Lung (tissue), 11 donors: ENCODE measurements at regions not wholly inside any gene's neighbourhood (a gene's known extent, or its start where the extent isn't known, plus 50 kb on each side); places are given as distances from the start of the nearest gene placed in this dataset.

Source experiments
- ATAC-seq: fragments of 200-7000 bp; cut with Tn5 transposase; one replicate; pipeline ENCODE4 v1.9.1; 2020; ENCODE audit warnings: moderate number of reproducible peaks; ENCODE audit not compliant: insufficient read depth, low FRiP score
- DNase-seq, 3 donors: peaks; one replicate each; pipeline ENCODE4 v3.0.0-alpha.2; 2013 to 2017
- H3K27ac ChIP-seq, 2 donors: one replicate each; pipeline ENCODE4 v1.5.1; 2013; ENCODE audit warnings: mild to moderate bottlenecking in 2 of 2, moderate library complexity in 2 of 2, control low read depth in 1 of 2, inconsistent platforms in 1 of 2, low read depth in 1 of 2, low read length in 1 of 2
- H3K27me3 ChIP-seq, 3 donors: one replicate each; pipeline ENCODE4 v1.5.1; 2013; ENCODE audit warnings: low read length in 2 of 3; ENCODE audit not compliant: control insufficient read depth in 3 of 3, insufficient read depth in 3 of 3
- H3K36me3 ChIP-seq, 4 donors: one replicate each; pipeline ENCODE4 v1.5.1; 2013; ENCODE audit warnings: low read length in 4 of 4, mild to moderate bottlenecking in 1 of 4, moderate library complexity in 1 of 4; ENCODE audit not compliant: control insufficient read depth in 4 of 4, insufficient read depth in 4 of 4
- H3K4me1 ChIP-seq, 5 donors: one replicate each; pipeline ENCODE4 v1.5.1; 2013; ENCODE audit warnings: low read length in 5 of 5, mild to moderate bottlenecking in 2 of 5, moderate library complexity in 1 of 5; ENCODE audit not compliant: control insufficient read depth in 5 of 5, insufficient read depth in 5 of 5
- H3K4me3 ChIP-seq: one replicate; pipeline ENCODE4 v1.5.1; 2013; ENCODE audit warnings: mild to moderate bottlenecking, control low read depth, moderate library complexity
- H3K9ac ChIP-seq, 2 donors: one replicate each; pipeline ENCODE4 v1.5.1; 2013; ENCODE audit warnings: low read length in 2 of 2, control low read depth in 1 of 2; ENCODE audit not compliant: insufficient read depth in 1 of 2
- H3K9me3 ChIP-seq, 4 donors: one replicate each; pipeline ENCODE4 v1.5.1; 2013; ENCODE audit warnings: low read length in 3 of 4, mild to moderate bottlenecking in 1 of 4, moderate library complexity in 1 of 4; ENCODE audit not compliant: control insufficient read depth in 4 of 4, insufficient read depth in 3 of 4
- WGBS, 2 donors: extraction: QIAGEN DNeasy Blood & Tissue Kit; methylation state at CpG; one replicate each; pipeline ENCODE4 v1.1.7; 2013; 5-methylcytosine and 5-hydroxymethylcytosine counted together
- TF ChIP-seq, protein P1 (sequence below): IDR thresholded peaks from 2 replicates; pipeline ENCODE4 v1.5.1; 2012; ENCODE audit warnings: mild to moderate bottlenecking; ENCODE audit errors: control extremely low read depth, extremely low read depth
- donor health status: control.
- donor health status: control.
- donor health status: Bipolar disorder and iron deficiency.
- donor health status: healthy.
- donor health status: DM: yes; HTN: yes; CAD: no.

DNA sequence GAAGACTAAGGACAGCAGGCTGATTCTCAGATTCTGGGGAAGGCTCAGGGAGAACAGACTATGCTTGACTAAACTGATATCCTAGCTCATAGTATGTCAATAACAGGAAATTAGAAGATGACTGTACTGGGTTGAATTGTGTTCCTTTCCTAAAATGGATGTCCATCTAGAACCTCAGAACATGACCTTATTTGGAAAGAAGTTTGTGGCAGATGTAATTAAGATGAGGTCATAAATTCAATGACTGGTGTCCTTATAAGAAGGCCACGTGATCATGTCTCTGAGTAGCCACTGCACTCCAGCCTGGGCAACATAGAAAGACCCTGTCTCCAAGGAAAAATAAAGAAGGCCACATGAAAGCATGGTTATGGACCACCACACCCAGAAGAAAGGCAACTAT is 113.9 kb upstream of the STMND1 start:
- H3K4me1 ChIP-seq, result peaks cover 0 to 17% (median 2%) of the 10 kb centered on the region in 5 donors
- no peak for DNase-seq
- H3K9me3 ChIP-seq, result peaks cover 0 to 2% (median 0%) of the 10 kb centered on the region in 4 donors
- no peak overlapping the region for H3K9ac ChIP-seq
- H3K36me3 ChIP-seq, result no peaks in the 10 kb centered on the region
- H3K4me3 ChIP-seq, result no peak overlapping the region
- no peak for ATAC-seq
- 89 to 91% methylated on average over 1 of the region's 1 CpG for WGBS, 2 donors
- TF ChIP-seq, protein P1, sequence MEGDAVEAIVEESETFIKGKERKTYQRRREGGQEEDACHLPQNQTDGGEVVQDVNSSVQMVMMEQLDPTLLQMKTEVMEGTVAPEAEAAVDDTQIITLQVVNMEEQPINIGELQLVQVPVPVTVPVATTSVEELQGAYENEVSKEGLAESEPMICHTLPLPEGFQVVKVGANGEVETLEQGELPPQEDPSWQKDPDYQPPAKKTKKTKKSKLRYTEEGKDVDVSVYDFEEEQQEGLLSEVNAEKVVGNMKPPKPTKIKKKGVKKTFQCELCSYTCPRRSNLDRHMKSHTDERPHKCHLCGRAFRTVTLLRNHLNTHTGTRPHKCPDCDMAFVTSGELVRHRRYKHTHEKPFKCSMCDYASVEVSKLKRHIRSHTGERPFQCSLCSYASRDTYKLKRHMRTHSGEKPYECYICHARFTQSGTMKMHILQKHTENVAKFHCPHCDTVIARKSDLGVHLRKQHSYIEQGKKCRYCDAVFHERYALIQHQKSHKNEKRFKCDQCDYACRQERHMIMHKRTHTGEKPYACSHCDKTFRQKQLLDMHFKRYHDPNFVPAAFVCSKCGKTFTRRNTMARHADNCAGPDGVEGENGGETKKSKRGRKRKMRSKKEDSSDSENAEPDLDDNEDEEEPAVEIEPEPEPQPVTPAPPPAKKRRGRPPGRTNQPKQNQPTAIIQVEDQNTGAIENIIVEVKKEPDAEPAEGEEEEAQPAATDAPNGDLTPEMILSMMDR, result no peak
- no peak overlapping the region for H3K27ac ChIP-seq
- no peaks in the 10 kb centered on the region for H3K27me3 ChIP-seq

DNA sequence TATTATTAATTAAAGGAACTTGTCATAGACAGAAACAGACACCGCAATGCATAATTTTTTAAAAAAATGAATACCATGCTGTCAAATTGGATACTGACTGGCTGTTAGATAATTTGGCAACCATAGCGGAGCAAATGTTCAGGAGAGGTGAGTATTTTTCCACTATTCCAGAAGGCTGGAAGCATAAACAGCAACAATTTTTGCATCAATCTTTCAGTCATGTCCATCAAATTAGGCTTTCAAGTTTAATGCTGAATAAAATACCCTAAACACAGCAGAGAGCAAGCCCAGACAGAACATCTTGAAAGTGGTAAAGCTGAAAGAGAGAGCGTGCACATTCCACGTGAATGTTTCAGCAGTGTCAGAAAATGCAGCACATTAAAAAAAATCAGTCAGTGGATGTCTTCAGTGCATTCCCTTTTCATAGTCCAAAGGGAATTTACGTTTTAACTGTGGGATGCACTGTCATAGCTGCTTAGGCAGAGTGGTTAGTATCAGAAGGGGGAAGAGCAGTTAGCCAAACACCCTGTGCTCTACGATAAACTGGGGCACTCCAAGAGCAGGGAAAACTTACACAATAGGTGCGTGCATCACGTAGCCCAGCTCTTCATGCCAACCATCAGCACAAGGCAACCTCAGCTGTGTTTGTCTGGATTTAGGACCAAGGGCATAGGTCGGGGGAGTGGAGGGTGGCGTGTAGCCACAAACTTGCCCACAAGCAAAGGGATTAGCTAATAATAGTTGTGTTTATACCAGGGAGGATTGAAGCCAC is 116.2 kb upstream of the STMND1 start:
- Histone ChIP-seq H3K27ac (peak overlapping the region in 1 of 2 donors; percentile 32), H3K9ac (peak overlapping the region in 1 of 2 donors; percentile 30), H3K27me3 (no peaks in the 10 kb centered on the region), H3K36me3 (no peaks in the 10 kb centered on the region), H3K4me3 (no peak overlapping the region), H3K9me3 (peaks cover 0 to 2% (median 0%) of the 10 kb centered on the region in 4 donors), H3K4me1 (peaks cover 0 to 14% (median 2%) of the 10 kb centered on the region in 5 donors)
- 31 to 36% methylated on average over 10 of the region's 10 CpGs for WGBS, 2 donors
- ATAC-seq (no peak), DNase-seq (peak; percentile 33 to 82 (median 66))
- TF ChIP-seq, protein P1, result no peak

- no peak overlapping the region for H3K9ac ChIP-seq
- no peaks in the 10 kb centered on the region for H3K9me3 ChIP-seq
- TF ChIP-seq, protein P1, result no peak
- no peak overlapping the region for H3K4me3 ChIP-seq
- ATAC-seq (peak; percentile 60), DNase-seq (peak; percentile 37 to 84 (median 78))
- H3K4me1 ChIP-seq, result peaks cover 0 to 14% (median 2%) of the 10 kb centered on the region in 5 donors
- no peaks in the 10 kb centered on the region for H3K27me3 ChIP-seq
- H3K36me3 ChIP-seq, result no peaks in the 10 kb centered on the region
- 62 to 74% methylated on average over 3 of the region's 3 CpGs for WGBS, 2 donors
- no peak overlapping the region for H3K27ac ChIP-seq
These were observed 119.0 kb upstream of the STMND1 start for GRCh38 chr6:16982807-16983206.
